Smooth muscle cell (in vitro differentiated cells): ENCODE measurements at regions not wholly inside any gene's neighbourhood (a gene's known extent, or its start where the extent isn't known, plus 50 kb on each side); places are given as distances from the start of the nearest gene placed in this dataset.

Experiments
- DNase-seq: peaks from one replicate; lab custom pipeline; 2025; ENCODE audit not compliant: unreplicated experiment; lab: John Stamatoyannopoulos, UW
- H2AFZ ChIP-seq: fragments of 200-600 bp; sonication (generic); 2 replicates; pipeline ENCODE4 v1.6.0; 2016; ENCODE audit warnings: antibody characterized with exemption, low read depth, mild to moderate bottlenecking
- H3F3A ChIP-seq: fragments of 200-600 bp; sonication (generic); 2 replicates; pipeline ENCODE4 v1.6.0; 2017; ENCODE audit warnings: antibody characterized with exemption, low read depth
- H3K27ac ChIP-seq: fragments of 200-600 bp; sonication (generic); 2 replicates; pipeline ENCODE4 v1.5.1; 2016; ENCODE audit warnings: low read depth, mild to moderate bottlenecking
- H3K27me3 ChIP-seq: fragments of 200-600 bp; sonication (generic); 2 replicates; pipeline ENCODE4 v1.6.1; 2016; ENCODE audit warnings: low read depth, mild to moderate bottlenecking
- H3K36me3 ChIP-seq: fragments of 200-600 bp; sonication (generic); 2 replicates; pipeline ENCODE4 v1.5.1; 2016; ENCODE audit warnings: low read depth
- H3K4me1 ChIP-seq: fragments of 200-600 bp; sonication (generic); 2 replicates; pipeline ENCODE4 v1.5.1; 2016; ENCODE audit warnings: low read depth
- H3K4me2 ChIP-seq: fragments of 200-600 bp; sonication (generic); 2 replicates; pipeline ENCODE4 v1.6.0; 2016; ENCODE audit warnings: mild to moderate bottlenecking
- H3K4me3 ChIP-seq: fragments of 200-600 bp; sonication (generic); 2 replicates; pipeline ENCODE4 v1.5.1; 2016; ENCODE audit warnings: mild to moderate bottlenecking
- H3K79me2 ChIP-seq: fragments of 200-600 bp; sonication (generic); 2 replicates; pipeline ENCODE4 v1.6.0; 2016; ENCODE audit warnings: low read depth, mild to moderate bottlenecking
- H3K9ac ChIP-seq: fragments of 200-600 bp; sonication (generic); 2 replicates; pipeline ENCODE4 v1.6.0; 2016; ENCODE audit warnings: low read depth
- H3K9me3 ChIP-seq: fragments of 200-600 bp; sonication (generic); replicated peaks from 2 replicates; pipeline ENCODE4 v1.5.1; 2016; ENCODE audit warnings: low read depth
- H4K20me1 ChIP-seq: fragments of 200-600 bp; sonication (generic); 2 replicates; pipeline ENCODE4 v1.6.0; 2016; ENCODE audit warnings: low read depth
- CTCF ChIP-seq: fragments of 200-600 bp; sonication (generic); IDR thresholded peaks from 2 replicates; pipeline ENCODE4 v1.5.1; 2017; ENCODE audit warnings: borderline replicate concordance, mild to moderate bottlenecking, antibody characterized with exemption; ENCODE audit not compliant: insufficient read depth, poor library complexity, severe bottlenecking
- WGBS: methylation state at CpG from one replicate; pipeline ENCODE4 v1.1.7; 2016; ENCODE audit warnings: low lambda C conversion rate; 5-methylcytosine and 5-hydroxymethylcytosine counted together

GRCh38 chr15:46753946-46754345 lies 963.4 kb upstream of the SEMA6D start:
- Histone ChIP-seq H2AFZ (no peak overlapping the region), H3K4me3 (no peak overlapping the region), H3K79me2 (no peaks in the 10 kb centered on the region), H3K4me2 (no peak overlapping the region), H3F3A (no peaks in the 10 kb centered on the region), H3K4me1 (no peaks in the 10 kb centered on the region), H3K9me3 (no peaks in the 10 kb centered on the region), H3K9ac (no peak overlapping the region), H3K36me3 (no peaks in the 10 kb centered on the region), H3K27ac (no peak overlapping the region), H4K20me1 (no peaks in the 10 kb centered on the region), H3K27me3 (no peaks in the 10 kb centered on the region)
- WGBS = 97% methylated on average over 4 of the region's 4 CpGs
- TF ChIP-seq CTCF = no peak
- DNase-seq = no peak

GRCh38 chr15:46763091-46763490 lies 954.2 kb upstream of the SEMA6D start:
- no peak for TF ChIP-seq CTCF
- Histone ChIP-seq H3K36me3 (no peaks in the 10 kb centered on the region), H3K4me1 (no peaks in the 10 kb centered on the region), H3K9ac (no peak overlapping the region), H3K79me2 (no peaks in the 10 kb centered on the region), H2AFZ (no peak overlapping the region), H3K4me2 (no peak overlapping the region), H4K20me1 (no peaks in the 10 kb centered on the region), H3K4me3 (no peak overlapping the region), H3K9me3 (no peaks in the 10 kb centered on the region), H3K27ac (no peak overlapping the region), H3F3A (no peaks in the 10 kb centered on the region), H3K27me3 (no peaks in the 10 kb centered on the region)
- DNase-seq = no peak
- WGBS = 59% methylated on average over 1 of the region's 1 CpG

GRCh38 chr15:46764851-46765250 lies 952.5 kb upstream of the SEMA6D start:
- H3K9me3 ChIP-seq = no peaks in the 10 kb centered on the region
- no peaks in the 10 kb centered on the region for H3K36me3 ChIP-seq
- H3K4me2 ChIP-seq = no peak overlapping the region
- TF ChIP-seq CTCF = no peak
- no peaks in the 10 kb centered on the region for H4K20me1 ChIP-seq
- H3K4me1 ChIP-seq = no peaks in the 10 kb centered on the region
- H3K9ac ChIP-seq = no peak overlapping the region
- no peak for DNase-seq
- H3K27ac ChIP-seq = no peak overlapping the region
- H3K79me2 ChIP-seq = no peaks in the 10 kb centered on the region
- 93% methylated on average over 7 of the region's 7 CpGs for WGBS
- H3F3A ChIP-seq = no peaks in the 10 kb centered on the region
- no peaks in the 10 kb centered on the region for H3K27me3 ChIP-seq
- H3K4me3 ChIP-seq = no peak overlapping the region
- no peak overlapping the region for H2AFZ ChIP-seq

- Histone ChIP-seq H3K27ac (no peak overlapping the region), H3K4me3 (no peak overlapping the region)
- no peak for TF ChIP-seq CTCF
Measured at GRCh38 chr15:46766021-46766420, 951.3 kb upstream of the SEMA6D start.

More at GRCh38 chr15:46766021-46766420, 951.3 kb upstream of the SEMA6D start:
- Histone ChIP-seq H3K79me2 (no peaks in the 10 kb centered on the region), H3K9me3 (no peaks in the 10 kb centered on the region), H3K27me3 (no peaks in the 10 kb centered on the region), H3K36me3 (no peaks in the 10 kb centered on the region), H3K4me1 (no peaks in the 10 kb centered on the region), H3K4me2 (no peak overlapping the region), H4K20me1 (no peaks in the 10 kb centered on the region), H3F3A (no peaks in the 10 kb centered on the region), H2AFZ (no peak overlapping the region), H3K9ac (no peak overlapping the region)
- no peak for DNase-seq
- WGBS = 35% methylated on average over 2 of the region's 2 CpGs
